Vagina (tissue), 2 donors: ENCODE measurements at regions not wholly inside any gene's neighbourhood (a gene's known extent, or its start where the extent isn't known, plus 50 kb on each side); places are given as distances from the start of the nearest gene placed in this dataset.

Experiments used
- POLR2A ChIP-seq, 2 donors: fragments of 450-650 bp; IDR thresholded peaks; one replicate each; pipeline ENCODE4 v1.6.1; 2017; ENCODE audit warnings: antibody characterized with exemption in 2 of 2, mild to moderate bottlenecking in 2 of 2, moderate library complexity in 2 of 2
- POLR2AphosphoS5 ChIP-seq, 2 donors: sonication (generic); formaldehyde crosslinking; IDR thresholded peaks; one replicate each; pipeline ENCODE4 v1.9.0; 2017; ENCODE audit warnings: antibody characterized with exemption in 2 of 2, mild to moderate bottlenecking in 2 of 2, low read depth in 1 of 2; ENCODE audit not compliant: insufficient read depth in 1 of 2
- TF ChIP-seq, protein P1 (sequence below), 3 experiments: fragments of 450-650 bp in 2 of 3; fragments of 200-600 bp in 1 of 3; sonication (generic) in 1 of 3; IDR thresholded peaks; one replicate each; pipeline ENCODE4 v1.5.1; 2017 to 2019; ENCODE audit warnings: antibody characterized with exemption in 3 of 3, mild to moderate bottlenecking in 2 of 3, moderate library complexity in 2 of 3

DNA sequence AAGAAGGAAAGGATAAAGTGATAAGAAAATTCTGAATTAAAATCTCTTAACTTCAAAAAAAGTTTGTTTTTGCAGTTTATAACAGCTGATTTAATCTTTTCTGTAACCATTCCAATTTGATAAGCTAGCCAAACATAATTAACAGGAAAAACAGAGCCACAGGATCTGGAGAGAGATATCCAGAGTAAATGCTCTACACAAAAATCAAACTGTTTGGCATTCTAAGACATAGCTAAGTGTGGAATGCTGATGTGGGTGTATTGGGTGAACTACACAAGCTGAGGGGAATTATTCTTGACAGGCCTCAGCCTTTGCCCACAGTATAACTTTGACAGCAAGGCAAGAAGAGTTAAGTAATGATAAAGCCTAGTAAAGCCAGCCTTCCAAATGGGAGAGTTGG, 184.8 kb downstream of the GABRG1 start:
- TF ChIP-seq, protein P1, sequence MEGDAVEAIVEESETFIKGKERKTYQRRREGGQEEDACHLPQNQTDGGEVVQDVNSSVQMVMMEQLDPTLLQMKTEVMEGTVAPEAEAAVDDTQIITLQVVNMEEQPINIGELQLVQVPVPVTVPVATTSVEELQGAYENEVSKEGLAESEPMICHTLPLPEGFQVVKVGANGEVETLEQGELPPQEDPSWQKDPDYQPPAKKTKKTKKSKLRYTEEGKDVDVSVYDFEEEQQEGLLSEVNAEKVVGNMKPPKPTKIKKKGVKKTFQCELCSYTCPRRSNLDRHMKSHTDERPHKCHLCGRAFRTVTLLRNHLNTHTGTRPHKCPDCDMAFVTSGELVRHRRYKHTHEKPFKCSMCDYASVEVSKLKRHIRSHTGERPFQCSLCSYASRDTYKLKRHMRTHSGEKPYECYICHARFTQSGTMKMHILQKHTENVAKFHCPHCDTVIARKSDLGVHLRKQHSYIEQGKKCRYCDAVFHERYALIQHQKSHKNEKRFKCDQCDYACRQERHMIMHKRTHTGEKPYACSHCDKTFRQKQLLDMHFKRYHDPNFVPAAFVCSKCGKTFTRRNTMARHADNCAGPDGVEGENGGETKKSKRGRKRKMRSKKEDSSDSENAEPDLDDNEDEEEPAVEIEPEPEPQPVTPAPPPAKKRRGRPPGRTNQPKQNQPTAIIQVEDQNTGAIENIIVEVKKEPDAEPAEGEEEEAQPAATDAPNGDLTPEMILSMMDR (IDR thresholded peaks at IDR 0.05) = no peak
- no peak for TF ChIP-seq POLR2A (IDR thresholded peaks at IDR 0.05)
- no peak for TF ChIP-seq POLR2AphosphoS5 (IDR thresholded peaks at IDR 0.05; ENCODE audit: insufficient read depth in 1 of 2, low read depth in 1 of 2)
